Mesothelial cell of epicardium (in vitro differentiated cells): ENCODE measurements at regions not wholly inside any gene's neighbourhood (a gene's known extent, or its start where the extent isn't known, plus 50 kb on each side); places are given as distances from the start of the nearest gene placed in this dataset.

ENCODE experiments used
- DNase-seq, 2 experiments: peaks; one replicate each; pipeline ENCODE4 v3.0.0; 2021; ENCODE audit warnings: low spot score in 2 of 2; ENCODE audit not compliant: unreplicated experiment in 2 of 2
- H3K27ac Mint-ChIP-seq: 2 replicates; pipeline ENCODE4 v1.8.0; 2021; ENCODE audit warnings: mixed read lengths
- H3K27me3 Mint-ChIP-seq: 2 replicates; pipeline ENCODE4 v1.8.0; 2021; ENCODE audit warnings: low read depth, mixed read lengths
- H3K36me3 Mint-ChIP-seq: 2 replicates; pipeline ENCODE4 v1.8.0; 2021; ENCODE audit warnings: mixed read lengths
- H3K4me1 Mint-ChIP-seq: 2 replicates; pipeline ENCODE4 v1.8.0; 2021; ENCODE audit warnings: mixed read lengths
- H3K4me3 Mint-ChIP-seq: 2 replicates; pipeline ENCODE4 v1.8.0; 2021; ENCODE audit warnings: mild to moderate bottlenecking, moderate library complexity, mixed read lengths
- H3K9me3 Mint-ChIP-seq: 2 replicates; pipeline ENCODE4 v1.8.0; 2021; ENCODE audit warnings: mixed read lengths
- TF ChIP-seq, protein P1 (sequence below): fragments of 200-600 bp; sonication (generic); IDR thresholded peaks from one replicate; pipeline ENCODE4 v1.5.0; 2021; ENCODE audit warnings: antibody characterized with exemption; ENCODE audit not compliant: unreplicated experiment

- Mint-ChIP-seq H3K4me3 (no peak overlapping the region), H3K9me3 (no peaks in the 10 kb centered on the region), H3K27me3 (no peaks in the 10 kb centered on the region), H3K4me1 (peaks cover 23% of the 10 kb centered on the region), H3K27ac (no peak overlapping the region), H3K36me3 (no peaks in the 10 kb centered on the region)
- TF ChIP-seq, protein P1, sequence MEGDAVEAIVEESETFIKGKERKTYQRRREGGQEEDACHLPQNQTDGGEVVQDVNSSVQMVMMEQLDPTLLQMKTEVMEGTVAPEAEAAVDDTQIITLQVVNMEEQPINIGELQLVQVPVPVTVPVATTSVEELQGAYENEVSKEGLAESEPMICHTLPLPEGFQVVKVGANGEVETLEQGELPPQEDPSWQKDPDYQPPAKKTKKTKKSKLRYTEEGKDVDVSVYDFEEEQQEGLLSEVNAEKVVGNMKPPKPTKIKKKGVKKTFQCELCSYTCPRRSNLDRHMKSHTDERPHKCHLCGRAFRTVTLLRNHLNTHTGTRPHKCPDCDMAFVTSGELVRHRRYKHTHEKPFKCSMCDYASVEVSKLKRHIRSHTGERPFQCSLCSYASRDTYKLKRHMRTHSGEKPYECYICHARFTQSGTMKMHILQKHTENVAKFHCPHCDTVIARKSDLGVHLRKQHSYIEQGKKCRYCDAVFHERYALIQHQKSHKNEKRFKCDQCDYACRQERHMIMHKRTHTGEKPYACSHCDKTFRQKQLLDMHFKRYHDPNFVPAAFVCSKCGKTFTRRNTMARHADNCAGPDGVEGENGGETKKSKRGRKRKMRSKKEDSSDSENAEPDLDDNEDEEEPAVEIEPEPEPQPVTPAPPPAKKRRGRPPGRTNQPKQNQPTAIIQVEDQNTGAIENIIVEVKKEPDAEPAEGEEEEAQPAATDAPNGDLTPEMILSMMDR, result no peak
- no peak for DNase-seq
These were observed 94.9 kb downstream of the HS1BP3 start for GRCh38 chr2:20555954-20556353.

DNA sequence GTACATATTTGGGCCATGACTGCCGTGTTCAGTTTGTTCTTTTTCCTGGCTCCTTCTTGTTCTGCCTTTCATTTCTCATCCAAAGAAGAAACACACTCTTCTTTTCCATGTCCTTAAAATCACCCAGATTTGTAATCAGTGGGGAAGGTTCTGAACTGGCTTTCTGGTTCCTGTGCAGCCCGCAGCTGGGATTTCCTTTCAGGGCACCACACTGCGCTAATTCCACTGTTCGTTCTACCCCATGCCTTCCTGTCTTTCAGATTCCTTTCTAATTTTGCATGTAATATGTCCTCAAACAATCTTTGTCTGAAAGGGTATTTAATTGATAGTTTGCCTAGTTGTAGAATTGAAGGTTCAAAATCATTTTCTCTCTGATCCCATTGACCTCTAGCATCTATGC lies 94.1 kb downstream of the HS1BP3 start:
- Mint-ChIP-seq H3K4me3 (no peak overlapping the region), H3K9me3 (no peaks in the 10 kb centered on the region), H3K27me3 (no peaks in the 10 kb centered on the region), H3K36me3 (no peaks in the 10 kb centered on the region), H3K4me1 (peaks cover 24% of the 10 kb centered on the region), H3K27ac (no peak overlapping the region)
- no peak for DNase-seq
- TF ChIP-seq, protein P1, result no peak

- no peaks in the 10 kb centered on the region for H3K27me3 Mint-ChIP-seq
- TF ChIP-seq, protein P1, result no peak
- DNase-seq, result no peak
- H3K27ac Mint-ChIP-seq, result no peak overlapping the region
- no peaks in the 10 kb centered on the region for H3K36me3 Mint-ChIP-seq
- H3K4me1 Mint-ChIP-seq, result peaks cover 23% of the 10 kb centered on the region
- H3K4me3 Mint-ChIP-seq, result no peak overlapping the region
- H3K9me3 Mint-ChIP-seq, result no peaks in the 10 kb centered on the region
These were observed 93.7 kb downstream of the HS1BP3 start for GRCh38 chr2:20557226-20557625.

- H3K4me1 Mint-ChIP-seq, result peaks cover 23% of the 10 kb centered on the region
- TF ChIP-seq, protein P1, result no peak
- H3K4me3 Mint-ChIP-seq, result no peak overlapping the region
- DNase-seq, result no peak
- H3K27ac Mint-ChIP-seq, result no peak overlapping the region
- H3K9me3 Mint-ChIP-seq, result no peaks in the 10 kb centered on the region
- no peaks in the 10 kb centered on the region for H3K36me3 Mint-ChIP-seq
- H3K27me3 Mint-ChIP-seq, result no peaks in the 10 kb centered on the region
These were observed 93.3 kb downstream of the HS1BP3 start for GRCh38 chr2:20557635-20558034.

DNA sequence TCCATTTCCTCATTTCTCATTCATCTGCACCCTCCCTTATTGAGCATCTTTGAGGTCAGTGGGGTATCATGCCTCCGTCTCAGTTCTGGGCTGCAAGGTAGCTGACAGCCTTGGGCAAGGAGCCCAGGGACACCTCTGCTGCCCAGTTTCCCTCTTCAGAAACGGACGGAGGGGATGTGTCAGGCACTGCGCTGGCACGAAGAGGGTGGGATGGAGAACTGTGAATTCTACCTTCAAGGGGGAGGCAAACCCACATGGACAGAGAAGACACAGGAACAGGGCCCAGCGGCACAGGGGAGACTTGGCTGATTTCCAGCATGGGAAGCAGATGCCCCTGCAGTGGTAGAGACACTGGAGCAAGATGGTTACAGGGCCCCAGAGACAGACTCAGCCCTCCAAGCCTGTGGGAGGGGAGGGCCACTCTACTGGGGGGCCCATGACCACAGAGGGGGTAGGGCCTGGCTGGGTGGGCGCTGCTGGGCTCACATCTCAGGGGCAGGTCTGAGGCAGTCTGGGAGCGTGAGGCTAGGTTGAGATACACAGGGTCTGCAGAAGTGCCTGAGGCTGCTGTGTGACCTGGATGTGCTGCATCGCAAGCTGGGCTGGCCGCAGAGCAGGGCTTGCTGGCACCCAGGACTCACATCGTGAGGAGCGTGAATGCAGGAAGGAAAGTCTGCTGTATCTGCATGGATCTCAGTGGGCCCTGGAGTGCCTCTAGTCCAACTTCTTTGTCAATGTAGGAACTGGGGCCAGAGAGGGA lies 92.3 kb downstream of the HS1BP3 start:
- TF ChIP-seq, protein P1, result no peak
- Mint-ChIP-seq H3K36me3 (no peaks in the 10 kb centered on the region), H3K27me3 (no peaks in the 10 kb centered on the region), H3K9me3 (no peaks in the 10 kb centered on the region), H3K27ac (no peak overlapping the region), H3K4me3 (no peak overlapping the region), H3K4me1 (peaks cover 24% of the 10 kb centered on the region)
- no peak for DNase-seq
